ENCODE measurements at regions not wholly inside any gene's neighbourhood (a gene's known extent, or its start where the extent isn't known, plus 50 kb on each side); places are given as distances from the start of the nearest gene placed in this dataset.

DNA sequence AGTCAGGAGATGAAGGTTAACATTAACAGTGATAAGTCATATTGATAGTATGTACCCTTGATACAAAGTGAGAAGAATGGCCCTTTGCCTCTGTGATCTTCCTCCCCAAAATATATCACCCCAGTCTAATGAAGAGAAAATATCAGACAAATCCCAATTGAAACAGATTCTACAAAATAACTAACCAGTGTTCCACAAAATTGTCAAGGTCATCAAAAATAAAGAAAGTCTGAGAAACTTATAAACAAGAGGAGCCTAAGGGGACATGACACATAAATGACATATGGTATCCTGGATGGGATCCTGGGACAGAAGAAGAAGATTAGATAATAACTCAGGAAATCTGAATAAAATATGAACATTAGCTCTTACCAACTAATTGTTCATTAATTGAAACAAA lies 398.4 kb downstream of the DSC3 start:
- H3K4me3 ChIP-seq (ENCODE audit: low read depth, low read length), result no peak overlapping the region
- H3K27ac ChIP-seq (ENCODE audit: extremely low read depth, low read depth, low read length), result no peak overlapping the region
- H3K36me3 ChIP-seq (ENCODE audit: control insufficient read depth in 2 of 2, insufficient read depth in 1 of 2, low read length in 2 of 2), result no peaks in the 10 kb centered on the region
- no peak for TF ChIP-seq ZNF37A (tag by site-specific recombination; IDR thresholded peaks at IDR 0.05)
- TF ChIP-seq, protein P1, sequence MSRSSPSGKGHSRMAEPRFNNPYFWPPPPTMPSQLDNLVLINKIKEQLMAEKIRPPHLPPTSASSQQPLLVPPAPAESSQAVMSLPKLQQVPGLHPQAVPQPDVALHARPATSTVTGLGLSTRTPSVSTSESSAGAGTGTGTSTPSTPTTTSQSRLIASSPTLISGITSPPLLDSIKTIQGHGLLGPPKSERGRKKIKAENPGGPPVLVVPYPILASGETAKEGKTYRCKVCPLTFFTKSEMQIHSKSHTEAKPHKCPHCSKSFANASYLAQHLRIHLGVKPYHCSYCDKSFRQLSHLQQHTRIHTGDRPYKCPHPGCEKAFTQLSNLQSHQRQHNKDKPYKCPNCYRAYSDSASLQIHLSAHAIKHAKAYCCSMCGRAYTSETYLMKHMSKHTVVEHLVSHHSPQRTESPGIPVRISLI (tag by site-specific recombination; IDR thresholded peaks at IDR 0.05), result no peak
- POLR2A ChIA-PET, result no interaction called here
- H3K4me1 ChIP-seq (ENCODE audit: control insufficient read depth, insufficient read depth, low read length), result no peaks in the 10 kb centered on the region
- H3K9me3 ChIP-seq (ENCODE audit: control insufficient read depth, insufficient read depth, low read depth, low read length), result no peaks in the 10 kb centered on the region
- CTCF ChIA-PET, result no interaction called here

DNA sequence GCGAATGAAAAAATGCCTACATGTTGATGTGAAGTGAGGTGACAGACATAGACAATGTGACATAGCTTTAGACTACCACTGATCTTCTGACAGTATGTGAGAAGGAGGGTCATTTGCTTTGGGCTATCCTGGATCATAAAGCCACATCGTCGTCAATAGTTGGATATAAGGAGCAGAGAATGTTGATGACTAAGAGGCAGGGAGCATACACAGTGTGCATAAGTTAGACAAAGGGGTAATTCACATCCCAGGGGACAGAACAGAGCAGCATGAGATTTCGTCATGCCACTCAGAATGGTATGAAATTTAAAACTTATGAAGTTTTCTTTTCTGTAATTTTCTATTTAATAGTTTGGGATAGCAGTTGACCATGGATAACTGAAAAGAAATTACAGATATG lies 403.2 kb downstream of the DSC3 start:
- POLR2A ChIA-PET, result no interaction called here
- CTCF ChIA-PET, result interaction anchor here (0.6 kb wide), 1 partner anchor 71 kb away, joined by 3 read pairs; no protein-coding TSS in a partner anchor

DNA sequence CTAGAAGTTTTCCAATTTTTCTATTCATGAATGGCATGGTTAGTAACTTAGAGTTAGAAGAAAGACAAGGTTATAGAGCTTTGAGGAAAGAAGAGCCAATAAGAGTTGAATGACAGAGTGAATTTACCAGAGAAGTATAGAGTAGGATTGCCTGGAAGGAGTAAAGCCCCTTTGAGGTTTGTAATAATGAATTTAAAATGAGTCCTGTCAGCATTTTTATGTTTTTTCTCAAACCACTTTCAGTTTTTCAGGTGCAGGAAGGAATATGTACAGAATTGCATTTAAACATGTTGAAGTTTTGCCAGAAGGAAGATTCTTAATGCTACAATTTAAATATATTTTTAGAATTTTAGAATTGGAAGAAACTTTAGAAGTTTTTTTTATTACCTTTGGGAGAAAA lies 408.3 kb downstream of the DSC3 start:
- CTCF ChIA-PET, result no interaction called here
- H3K9me3 ChIP-seq (ENCODE audit: control insufficient read depth, insufficient read depth, low read depth, low read length), result no peaks in the 10 kb centered on the region
- no peaks in the 10 kb centered on the region for H3K36me3 ChIP-seq (ENCODE audit: control insufficient read depth in 2 of 2, insufficient read depth in 1 of 2, low read length in 2 of 2)
- no peak for TF ChIP-seq ZNF114 (tag by site-specific recombination; IDR thresholded peaks at IDR 0.05)
- H3K4me1 ChIP-seq (ENCODE audit: control insufficient read depth, insufficient read depth, low read length), result no peaks in the 10 kb centered on the region
- POLR2A ChIA-PET, result no interaction called here
- H3K27ac ChIP-seq (ENCODE audit: extremely low read depth, low read depth, low read length), result no peak overlapping the region
- no peak overlapping the region for H3K4me3 ChIP-seq (ENCODE audit: low read depth, low read length)

More for the DNA sequence above, 403.2 kb downstream of the DSC3 start:
- Histone ChIP-seq H3K9me3 (ENCODE audit: control insufficient read depth, insufficient read depth, low read depth, low read length) (no peaks in the 10 kb centered on the region), H3K36me3 (ENCODE audit: control insufficient read depth in 2 of 2, insufficient read depth in 1 of 2, low read length in 2 of 2) (no peaks in the 10 kb centered on the region), H3K4me3 (ENCODE audit: low read depth, low read length) (no peak overlapping the region), H3K4me1 (ENCODE audit: control insufficient read depth, insufficient read depth, low read length) (no peaks in the 10 kb centered on the region), H3K27ac (ENCODE audit: extremely low read depth, low read depth, low read length) (no peak overlapping the region)
- TF ChIP-seq, protein P2, sequence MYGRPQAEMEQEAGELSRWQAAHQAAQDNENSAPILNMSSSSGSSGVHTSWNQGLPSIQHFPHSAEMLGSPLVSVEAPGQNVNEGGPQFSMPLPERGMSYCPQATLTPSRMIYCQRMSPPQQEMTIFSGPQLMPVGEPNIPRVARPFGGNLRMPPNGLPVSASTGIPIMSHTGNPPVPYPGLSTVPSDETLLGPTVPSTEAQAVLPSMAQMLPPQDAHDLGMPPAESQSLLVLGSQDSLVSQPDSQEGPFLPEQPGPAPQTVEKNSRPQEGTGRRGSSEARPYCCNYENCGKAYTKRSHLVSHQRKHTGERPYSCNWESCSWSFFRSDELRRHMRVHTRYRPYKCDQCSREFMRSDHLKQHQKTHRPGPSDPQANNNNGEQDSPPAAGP (tag by site-specific recombination; IDR thresholded peaks at IDR 0.05), result no peak
- TF ChIP-seq MZF1 (tag by site-specific recombination; IDR thresholded peaks at IDR 0.05; ENCODE audit: borderline replicate concordance) (no peak), ZEB2 (tag by site-specific recombination; IDR thresholded peaks at IDR 0.05) (no peak), ZNF311 (tag by site-specific recombination; IDR thresholded peaks at IDR 0.05; ENCODE audit: borderline replicate concordance) (no peak), YY2 (tag by site-specific recombination; IDR thresholded peaks at IDR 0.05) (no peak), ZNF221 (tag by site-specific recombination; IDR thresholded peaks at IDR 0.05; ENCODE audit: borderline replicate concordance) (no peak)
- TF ChIP-seq, protein P3, sequence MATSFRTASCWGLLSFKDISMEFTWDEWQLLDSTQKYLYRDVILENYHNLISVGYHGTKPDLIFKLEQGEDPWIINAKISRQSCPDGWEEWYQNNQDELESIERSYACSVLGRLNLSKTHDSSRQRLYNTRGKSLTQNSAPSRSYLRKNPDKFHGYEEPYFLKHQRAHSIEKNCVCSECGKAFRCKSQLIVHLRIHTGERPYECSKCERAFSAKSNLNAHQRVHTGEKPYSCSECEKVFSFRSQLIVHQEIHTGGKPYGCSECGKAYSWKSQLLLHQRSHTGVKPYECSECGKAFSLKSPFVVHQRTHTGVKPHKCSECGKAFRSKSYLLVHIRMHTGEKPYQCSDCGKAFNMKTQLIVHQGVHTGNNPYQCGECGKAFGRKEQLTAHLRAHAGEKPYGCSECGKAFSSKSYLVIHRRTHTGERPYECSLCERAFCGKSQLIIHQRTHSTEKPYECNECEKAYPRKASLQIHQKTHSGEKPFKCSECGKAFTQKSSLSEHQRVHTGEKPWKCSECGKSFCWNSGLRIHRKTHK (tag by site-specific recombination; IDR thresholded peaks at IDR 0.05), result no peak

DNA sequence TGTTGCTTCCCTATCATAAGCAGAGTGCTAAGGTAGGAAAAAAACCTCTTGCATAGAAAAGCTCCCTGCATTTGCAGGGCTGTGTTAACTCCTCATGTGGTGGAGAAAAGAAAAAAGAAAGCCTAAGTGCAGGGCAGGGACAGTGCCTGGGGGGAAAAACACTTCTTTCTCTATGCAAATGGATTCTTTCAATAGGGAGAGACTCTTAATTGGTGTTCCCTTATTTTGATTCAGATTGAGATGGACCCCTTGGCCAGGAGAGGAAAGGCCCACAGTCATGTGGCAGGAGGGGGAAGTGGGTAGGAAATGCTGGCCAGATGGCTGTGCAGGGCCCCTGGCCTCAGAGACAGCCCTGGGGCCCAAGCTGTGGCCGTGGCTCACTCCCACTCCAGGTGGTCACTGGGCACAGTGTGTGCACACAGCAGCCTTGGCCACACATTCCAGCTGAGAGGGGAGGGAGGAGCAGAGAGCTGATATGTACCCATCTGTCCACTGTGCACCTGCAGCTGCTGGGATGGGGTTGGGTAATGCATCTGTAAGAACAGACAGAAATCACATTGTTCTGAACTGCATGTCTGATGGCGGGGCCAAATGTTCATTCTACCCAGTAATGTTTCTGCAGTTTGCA lies 410.4 kb downstream of the DSC3 start:
- Histone ChIP-seq H3K4me1 (ENCODE audit: control insufficient read depth, insufficient read depth, low read length) (no peaks in the 10 kb centered on the region), H3K36me3 (ENCODE audit: control insufficient read depth in 2 of 2, insufficient read depth in 1 of 2, low read length in 2 of 2) (no peaks in the 10 kb centered on the region), H3K27ac (ENCODE audit: extremely low read depth, low read depth, low read length) (no peak overlapping the region), H3K4me3 (ENCODE audit: low read depth, low read length) (no peak overlapping the region), H3K9me3 (ENCODE audit: control insufficient read depth, insufficient read depth, low read depth, low read length) (no peaks in the 10 kb centered on the region)
- ChIA-PET CTCF (no interaction called here), POLR2A (no interaction called here)
- TF ChIP-seq, protein P4, sequence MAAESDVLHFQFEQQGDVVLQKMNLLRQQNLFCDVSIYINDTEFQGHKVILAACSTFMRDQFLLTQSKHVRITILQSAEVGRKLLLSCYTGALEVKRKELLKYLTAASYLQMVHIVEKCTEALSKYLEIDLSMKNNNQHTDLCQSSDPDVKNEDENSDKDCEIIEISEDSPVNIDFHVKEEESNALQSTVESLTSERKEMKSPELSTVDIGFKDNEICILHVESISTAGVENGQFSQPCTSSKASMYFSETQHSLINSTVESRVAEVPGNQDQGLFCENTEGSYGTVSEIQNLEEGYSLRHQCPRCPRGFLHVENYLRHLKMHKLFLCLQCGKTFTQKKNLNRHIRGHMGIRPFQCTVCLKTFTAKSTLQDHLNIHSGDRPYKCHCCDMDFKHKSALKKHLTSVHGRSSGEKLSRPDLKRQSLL (tag by site-specific recombination; IDR thresholded peaks at IDR 0.05), result no peak
- TF ChIP-seq, protein P1 (tag by site-specific recombination; IDR thresholded peaks at IDR 0.05), result no peak
- TF ChIP-seq ZNF830 (tag by site-specific recombination; IDR thresholded peaks at IDR 0.05; ENCODE audit: low read depth) (no peak), SP7 (tag by site-specific recombination; IDR thresholded peaks at IDR 0.05) (no peak), KLF16 (tag by site-specific recombination; IDR thresholded peaks at IDR 0.05) (no peak), ZNF473 (tag by site-specific recombination; IDR thresholded peaks at IDR 0.05) (no peak), ZBTB7A (tag by site-specific recombination; IDR thresholded peaks at IDR 0.05; ENCODE audit: low read depth) (no peak), ZNF2 (tag by site-specific recombination; IDR thresholded peaks at IDR 0.05) (no peak)
- TF ChIP-seq, protein P5, sequence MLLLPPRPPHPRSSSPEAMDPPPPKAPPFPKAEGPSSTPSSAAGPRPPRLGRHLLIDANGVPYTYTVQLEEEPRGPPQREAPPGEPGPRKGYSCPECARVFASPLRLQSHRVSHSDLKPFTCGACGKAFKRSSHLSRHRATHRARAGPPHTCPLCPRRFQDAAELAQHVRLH (tag by site-specific recombination; IDR thresholded peaks at IDR 0.05), result no peak
- TF ChIP-seq, protein P3 (tag by site-specific recombination; IDR thresholded peaks at IDR 0.05), result no peak
- TF ChIP-seq, protein P2 (tag by site-specific recombination; IDR thresholded peaks at IDR 0.05), result no peak
